ENCODE measurements at regions not wholly inside any gene's neighbourhood (a gene's known extent, or its start where the extent isn't known, plus 50 kb on each side); places are given as distances from the start of the nearest gene placed in this dataset.

DNA sequence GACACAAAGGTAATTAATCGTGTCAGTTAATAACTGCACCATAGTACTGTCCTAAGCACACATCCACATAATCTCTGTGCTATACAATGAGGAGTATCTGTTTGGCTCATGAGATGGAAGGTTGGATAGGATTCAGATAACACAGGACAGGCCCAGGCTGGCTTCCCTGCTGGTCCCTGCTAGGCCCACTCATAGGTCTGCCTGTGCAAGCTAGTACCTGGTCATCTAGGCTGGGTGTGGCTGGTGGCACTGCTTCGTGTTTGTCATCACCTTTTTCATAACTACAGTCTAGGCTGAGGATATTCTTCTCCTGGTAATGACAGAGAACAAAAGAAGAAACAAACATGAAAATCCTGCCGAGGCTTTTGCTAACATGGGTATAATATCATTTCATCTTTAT, 392.8 kb downstream of the TRIB2 start:
- Histone ChIP-seq H3K9me3 (no peaks in the 10 kb centered on the region), H3K27ac (no peak overlapping the region), H3K4me1 (no peaks in the 10 kb centered on the region), H3K4me3 (no peak overlapping the region), H3K4me2 (no peak overlapping the region)
- no peak for ATAC-seq
- ChIA-PET CTCF (no interaction called here), POLR2A (no interaction called here)
- no peak for DNase-seq (ENCODE audit: low read depth in 1 of 2, low spot score in 1 of 2)
- TF ChIP-seq POLR2A (IDR thresholded peaks at IDR 0.05; ENCODE audit: low read length) (no peak), MAFK (IDR thresholded peaks at IDR 0.05; ENCODE audit: partially characterized antibody) (no peak), HMGXB4 (CRISPR knock-in tag; IDR thresholded peaks at IDR 0.05; ENCODE audit: borderline replicate concordance) (no peak), MYC (IDR thresholded peaks at IDR 0.05; ENCODE audit: borderline replicate concordance, low read length) (no peak), PHF8 (IDR thresholded peaks at IDR 0.05; ENCODE audit: borderline replicate concordance, low read depth) (no peak), HOXA7 (CRISPR knock-in tag; IDR thresholded peaks at IDR 0.05) (no peak), RFX5 (IDR thresholded peaks at IDR 0.05) (no peak), ATOH8 (CRISPR knock-in tag; IDR thresholded peaks at IDR 0.05; ENCODE audit: low read depth) (no peak), NFE2L2 (conservative IDR thresholded peaks at IDR 0.05; ENCODE audit: low read length) (no peak), REST (IDR thresholded peaks at IDR 0.05) (no peak), EHMT2 (IDR thresholded peaks at IDR 0.05; ENCODE audit: low read depth) (no peak), RNF2 (IDR thresholded peaks at IDR 0.05; ENCODE audit: borderline replicate concordance, low read depth) (no peak), CTCF (IDR thresholded peaks at IDR 0.05) (no peak), NPAS2 (CRISPR knock-in tag; IDR thresholded peaks at IDR 0.05; ENCODE audit: borderline replicate concordance) (no peak), TP53 (CRISPR knock-in tag; IDR thresholded peaks at IDR 0.05) (no peak), CBX8 (IDR thresholded peaks at IDR 0.05) (no peak), FOSB (CRISPR knock-in tag; IDR thresholded peaks at IDR 0.05) (no peak), FOXS1 (CRISPR knock-in tag; IDR thresholded peaks at IDR 0.05) (no peak), CHD2 (IDR thresholded peaks at IDR 0.05; ENCODE audit: low read length, partially characterized antibody) (no peak), ZFP36 (IDR thresholded peaks at IDR 0.05; ENCODE audit: borderline replicate concordance, partially characterized antibody) (no peak)
- no peak for FAIRE-seq
- WGBS (ENCODE audit: missing lambda C conversion rate) = 6% methylated on average over 3 of the region's 3 CpGs

DNA sequence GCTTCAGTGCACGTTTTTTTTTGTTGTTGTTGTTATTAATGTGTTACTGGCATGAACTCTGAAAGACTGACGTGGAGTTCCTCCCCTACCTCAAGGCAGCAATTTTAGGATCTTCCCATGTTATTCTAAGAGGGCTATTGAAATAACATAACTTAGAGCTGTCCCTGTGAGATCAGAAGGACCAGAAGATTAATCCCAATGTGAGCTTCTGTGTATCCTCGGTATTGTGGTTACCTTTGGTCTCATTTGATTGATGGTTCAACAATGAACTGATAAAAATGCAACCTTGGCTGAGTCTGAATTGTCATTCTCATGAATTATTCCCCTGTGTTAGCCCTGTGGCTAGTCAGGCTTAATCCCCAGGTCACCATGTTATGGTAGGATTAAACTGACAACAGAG, 394.1 kb downstream of the TRIB2 start:
- no peaks in the 10 kb centered on the region for H3K9me3 ChIP-seq
- H3K4me2 ChIP-seq = no peak overlapping the region
- FAIRE-seq (no peak), DNase-seq (ENCODE audit: low read depth in 1 of 2, low spot score in 1 of 2) (no peak), ATAC-seq (no peak)
- ChIA-PET CTCF (no interaction called here), POLR2A (no interaction called here)
- TF ChIP-seq HEYL (CRISPR knock-in tag; IDR thresholded peaks at IDR 0.05) = no peak
- TF ChIP-seq JUNB (IDR thresholded peaks at IDR 0.05) = no peak
- TF ChIP-seq HOXB5 (CRISPR knock-in tag; IDR thresholded peaks at IDR 0.05) = no peak
- TF ChIP-seq FOXS1 (CRISPR knock-in tag; IDR thresholded peaks at IDR 0.05) = no peak
- TF ChIP-seq MYC (IDR thresholded peaks at IDR 0.05; ENCODE audit: borderline replicate concordance, low read length) = no peak
- no peak for TF ChIP-seq NFE2L2 (conservative IDR thresholded peaks at IDR 0.05; ENCODE audit: low read length)
- TF ChIP-seq JUN (IDR thresholded peaks at IDR 0.05) = no peak
- TF ChIP-seq FOSB (CRISPR knock-in tag; IDR thresholded peaks at IDR 0.05) = no peak
- no peak for TF ChIP-seq HMGXB4 (CRISPR knock-in tag; IDR thresholded peaks at IDR 0.05; ENCODE audit: borderline replicate concordance)
- TF ChIP-seq HDAC2 (IDR thresholded peaks at IDR 0.05) = no peak
- no peak for TF ChIP-seq TFCP2L1 (CRISPR knock-in tag; IDR thresholded peaks at IDR 0.05)
- TF ChIP-seq ZFP36 (IDR thresholded peaks at IDR 0.05; ENCODE audit: borderline replicate concordance, partially characterized antibody) = no peak
- TF ChIP-seq MAFK (IDR thresholded peaks at IDR 0.05; ENCODE audit: partially characterized antibody) = no peak
- TF ChIP-seq BHLHE40 (IDR thresholded peaks at IDR 0.05; ENCODE audit: low read depth, low read length) = no peak
- no peak for TF ChIP-seq CHD4 (IDR thresholded peaks at IDR 0.05; ENCODE audit: borderline replicate concordance)
- H3K27ac ChIP-seq = no peak overlapping the region
- WGBS (ENCODE audit: missing lambda C conversion rate) = under 1% methylated on average over 3 of the region's 3 CpGs
- no peaks in the 10 kb centered on the region for H3K4me1 ChIP-seq
- H3K4me3 ChIP-seq = no peak overlapping the region

Data from A549 (cell line).